ENCODE measurements at regions not wholly inside any gene's neighbourhood (a gene's known extent, or its start where the extent isn't known, plus 50 kb on each side); places are given as distances from the start of the nearest gene placed in this dataset.

GRCh38 chr1:193359631-193360030 is 173.2 kb upstream of the B3GALT2 start:
- Mint-ChIP-seq H3K36me3 (ENCODE audit: insufficient read depth, unreplicated experiment) (no peaks in the 10 kb centered on the region), H3K27ac (ENCODE audit: low read depth, unreplicated experiment) (no peak overlapping the region), H3K4me1 (ENCODE audit: insufficient read depth, unreplicated experiment) (peaks cover 13% of the 10 kb centered on the region), H3K4me3 (ENCODE audit: unreplicated experiment) (no peak overlapping the region), H3K27me3 (ENCODE audit: insufficient read depth, unreplicated experiment) (no peaks in the 10 kb centered on the region), H3K9me3 (ENCODE audit: unreplicated experiment) (no peaks in the 10 kb centered on the region)
- intact Hi-C loops (cut with micrococcal nuclease) = no loop called here
- ChIA-PET POLR2A (no interaction called here), CTCF (no interaction called here)
- no peak for TF ChIP-seq CTCF (IDR thresholded peaks at IDR 0.05; ENCODE audit: unreplicated experiment)
- DNase-seq (ENCODE audit: unreplicated experiment) = no peak
- no TSS peak for BruUV-seq (replicated peaks)

GRCh38 chr1:193358419-193358818 is 172.0 kb upstream of the B3GALT2 start:
- no TSS peak for BruUV-seq (replicated peaks)

GRCh38 chr1:193356249-193356648 is 169.8 kb upstream of the B3GALT2 start:
- ChIA-PET CTCF (no interaction called here), POLR2A (no interaction called here)
- H3K4me1 Mint-ChIP-seq (ENCODE audit: insufficient read depth, unreplicated experiment) = peaks cover 13% of the 10 kb centered on the region
- H3K9me3 Mint-ChIP-seq (ENCODE audit: unreplicated experiment) = no peaks in the 10 kb centered on the region
- no peaks in the 10 kb centered on the region for H3K36me3 Mint-ChIP-seq (ENCODE audit: insufficient read depth, unreplicated experiment)
- H3K27me3 Mint-ChIP-seq (ENCODE audit: insufficient read depth, unreplicated experiment) = no peaks in the 10 kb centered on the region
- BruUV-seq (replicated peaks) = no TSS peak
- TF ChIP-seq CTCF (IDR thresholded peaks at IDR 0.05; ENCODE audit: unreplicated experiment) = no peak
- no peak overlapping the region for H3K27ac Mint-ChIP-seq (ENCODE audit: low read depth, unreplicated experiment)
- intact Hi-C loops (cut with micrococcal nuclease) = no loop called here
- no peak for DNase-seq (ENCODE audit: unreplicated experiment)
- no peak overlapping the region for H3K4me3 Mint-ChIP-seq (ENCODE audit: unreplicated experiment)

More at GRCh38 chr1:193358419-193358818, 172.0 kb upstream of the B3GALT2 start:
- no peak for DNase-seq (ENCODE audit: unreplicated experiment)
- H3K4me3 Mint-ChIP-seq (ENCODE audit: unreplicated experiment) = no peak overlapping the region
- TF ChIP-seq CTCF (IDR thresholded peaks at IDR 0.05; ENCODE audit: unreplicated experiment) = no peak
- peaks cover 13% of the 10 kb centered on the region for H3K4me1 Mint-ChIP-seq (ENCODE audit: insufficient read depth, unreplicated experiment)
- no peaks in the 10 kb centered on the region for H3K27me3 Mint-ChIP-seq (ENCODE audit: insufficient read depth, unreplicated experiment)
- intact Hi-C loops (cut with micrococcal nuclease) = no loop called here
- no peaks in the 10 kb centered on the region for H3K9me3 Mint-ChIP-seq (ENCODE audit: unreplicated experiment)
- CTCF ChIA-PET = interaction anchor here (0.6 kb wide), 3 partner anchors 41 to 299 kb away, joined by 3 read pairs; no protein-coding TSS in a partner anchor
- no peaks in the 10 kb centered on the region for H3K36me3 Mint-ChIP-seq (ENCODE audit: insufficient read depth, unreplicated experiment)
- H3K27ac Mint-ChIP-seq (ENCODE audit: low read depth, unreplicated experiment) = no peak overlapping the region
- POLR2A ChIA-PET = interaction anchor here (1.1 kb wide), 1 partner anchor 10 kb away, joined by 3 read pairs; no protein-coding TSS in a partner anchor

- Mint-ChIP-seq H3K4me3 (ENCODE audit: unreplicated experiment) (no peak overlapping the region), H3K36me3 (ENCODE audit: insufficient read depth, unreplicated experiment) (no peaks in the 10 kb centered on the region), H3K9me3 (ENCODE audit: unreplicated experiment) (no peaks in the 10 kb centered on the region), H3K27me3 (ENCODE audit: insufficient read depth, unreplicated experiment) (no peaks in the 10 kb centered on the region), H3K27ac (ENCODE audit: low read depth, unreplicated experiment) (no peak overlapping the region), H3K4me1 (ENCODE audit: insufficient read depth, unreplicated experiment) (peaks cover 13% of the 10 kb centered on the region)
- peak; percentile 42 for DNase-seq (ENCODE audit: unreplicated experiment)
- no peak for TF ChIP-seq CTCF (IDR thresholded peaks at IDR 0.05; ENCODE audit: unreplicated experiment)
- no TSS peak for BruUV-seq (replicated peaks)
- POLR2A ChIA-PET = interaction anchor here (0.7 kb wide), 1 partner anchor 12 kb away, joined by 3 read pairs; no protein-coding TSS in a partner anchor
- CTCF ChIA-PET = no interaction called here
- intact Hi-C loops (cut with micrococcal nuclease) = no loop called here
Measured at GRCh38 chr1:193355626-193356025, 169.2 kb upstream of the B3GALT2 start.
